ENCODE measurements at regions not wholly inside any gene's neighbourhood (a gene's known extent, or its start where the extent isn't known, plus 50 kb on each side); places are given as distances from the start of the nearest gene placed in this dataset.

DNA sequence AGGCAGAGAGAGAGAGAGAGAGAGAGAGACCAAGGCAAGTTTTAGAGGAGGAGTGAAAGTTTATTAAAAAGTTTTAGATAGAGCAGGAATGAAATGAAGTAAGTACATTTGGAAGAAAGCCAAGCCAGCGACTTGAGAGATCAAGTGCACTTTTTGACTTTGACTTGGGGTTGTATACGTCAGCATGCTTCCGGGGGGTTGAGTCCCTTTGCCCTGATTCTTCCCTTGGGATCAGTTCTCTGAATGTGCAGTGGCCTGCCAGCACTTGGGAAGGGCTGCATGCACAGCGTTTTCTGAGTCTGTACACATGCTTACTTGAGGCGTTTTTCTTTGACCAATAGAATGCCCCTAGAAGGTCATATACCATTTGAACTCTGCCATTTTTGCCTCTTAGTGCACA, 400.5 kb downstream of the PDGFC start:
- Mint-ChIP-seq H3K27ac (no peak overlapping the region), H3K4me1 (no peaks in the 10 kb centered on the region), H3K4me3 (no peak overlapping the region), H3K27me3 (no peaks in the 10 kb centered on the region), H3K36me3 (ENCODE audit: low read depth) (no peaks in the 10 kb centered on the region), H3K9me3 (no peaks in the 10 kb centered on the region)
- ChIA-PET POLR2A (no interaction called here), CTCF (no interaction called here)
- intact Hi-C loops (cut with micrococcal nuclease) = no loop called here
- DNase-seq = no peak
- no peak for ATAC-seq (ENCODE audit: low read depth)
- TF ChIP-seq, protein P1, sequence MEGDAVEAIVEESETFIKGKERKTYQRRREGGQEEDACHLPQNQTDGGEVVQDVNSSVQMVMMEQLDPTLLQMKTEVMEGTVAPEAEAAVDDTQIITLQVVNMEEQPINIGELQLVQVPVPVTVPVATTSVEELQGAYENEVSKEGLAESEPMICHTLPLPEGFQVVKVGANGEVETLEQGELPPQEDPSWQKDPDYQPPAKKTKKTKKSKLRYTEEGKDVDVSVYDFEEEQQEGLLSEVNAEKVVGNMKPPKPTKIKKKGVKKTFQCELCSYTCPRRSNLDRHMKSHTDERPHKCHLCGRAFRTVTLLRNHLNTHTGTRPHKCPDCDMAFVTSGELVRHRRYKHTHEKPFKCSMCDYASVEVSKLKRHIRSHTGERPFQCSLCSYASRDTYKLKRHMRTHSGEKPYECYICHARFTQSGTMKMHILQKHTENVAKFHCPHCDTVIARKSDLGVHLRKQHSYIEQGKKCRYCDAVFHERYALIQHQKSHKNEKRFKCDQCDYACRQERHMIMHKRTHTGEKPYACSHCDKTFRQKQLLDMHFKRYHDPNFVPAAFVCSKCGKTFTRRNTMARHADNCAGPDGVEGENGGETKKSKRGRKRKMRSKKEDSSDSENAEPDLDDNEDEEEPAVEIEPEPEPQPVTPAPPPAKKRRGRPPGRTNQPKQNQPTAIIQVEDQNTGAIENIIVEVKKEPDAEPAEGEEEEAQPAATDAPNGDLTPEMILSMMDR (IDR thresholded peaks at IDR 0.05) = no peak

DNA sequence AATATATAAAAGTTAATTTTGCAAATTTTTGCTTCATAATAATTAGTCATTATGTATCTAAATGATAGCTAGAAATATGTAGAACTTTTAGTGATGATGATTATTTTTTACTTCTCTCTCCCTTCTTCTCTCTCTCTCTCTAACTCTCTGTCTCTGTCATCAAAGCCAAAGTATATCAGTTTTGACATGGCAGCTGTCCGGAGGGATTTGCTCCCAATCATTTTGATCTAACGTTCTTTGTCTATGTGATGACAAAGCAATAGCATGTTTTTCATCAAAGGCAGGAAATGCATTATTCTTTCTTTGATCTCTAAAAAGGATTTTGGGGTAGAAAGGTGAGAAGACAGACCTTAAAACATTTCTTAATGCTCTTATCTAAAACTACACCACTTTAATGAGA, 402.1 kb downstream of the PDGFC start:
- H3K9me3 Mint-ChIP-seq = no peaks in the 10 kb centered on the region
- no peaks in the 10 kb centered on the region for H3K36me3 Mint-ChIP-seq (ENCODE audit: low read depth)
- H3K4me3 Mint-ChIP-seq = no peak overlapping the region
- H3K27me3 Mint-ChIP-seq = no peaks in the 10 kb centered on the region
- TF ChIP-seq, protein P1 (IDR thresholded peaks at IDR 0.05) = no peak
- ATAC-seq (ENCODE audit: low read depth) (no peak), DNase-seq (no peak)
- no peak overlapping the region for H3K27ac Mint-ChIP-seq
- no peaks in the 10 kb centered on the region for H3K4me1 Mint-ChIP-seq
- intact Hi-C loops (cut with micrococcal nuclease) = no loop called here
- ChIA-PET CTCF (no interaction called here), POLR2A (no interaction called here)

DNA sequence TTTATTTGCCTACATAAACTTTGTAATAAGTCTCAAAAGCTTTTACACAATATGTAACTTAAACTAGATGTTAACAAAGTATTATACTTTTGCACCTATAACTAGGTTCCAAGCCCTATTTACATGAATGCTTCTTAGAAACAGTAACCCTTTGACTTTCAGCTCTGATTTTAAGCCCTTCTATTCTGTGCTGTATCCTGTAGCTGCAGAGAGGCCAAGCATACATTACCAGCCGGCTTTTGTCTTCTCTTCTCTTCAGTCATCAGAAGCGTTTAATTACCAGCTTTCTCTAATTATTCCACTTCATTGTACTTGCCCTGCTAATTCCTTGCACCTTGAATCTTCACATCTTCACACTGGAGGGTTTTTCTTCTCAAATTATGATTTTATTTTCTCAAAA, 403.1 kb downstream of the PDGFC start:
- ATAC-seq (ENCODE audit: low read depth) = no peak
- H3K4me3 Mint-ChIP-seq = no peak overlapping the region
- H3K4me1 Mint-ChIP-seq = no peaks in the 10 kb centered on the region
- H3K27ac Mint-ChIP-seq = no peak overlapping the region
- TF ChIP-seq, protein P1 (IDR thresholded peaks at IDR 0.05) = no peak
- ChIA-PET CTCF (no interaction called here), POLR2A (no interaction called here)
- H3K9me3 Mint-ChIP-seq = no peaks in the 10 kb centered on the region
- intact Hi-C loops (cut with micrococcal nuclease) = no loop called here
- no peak for DNase-seq
- no peaks in the 10 kb centered on the region for H3K27me3 Mint-ChIP-seq
- H3K36me3 Mint-ChIP-seq (ENCODE audit: low read depth) = no peaks in the 10 kb centered on the region

DNA sequence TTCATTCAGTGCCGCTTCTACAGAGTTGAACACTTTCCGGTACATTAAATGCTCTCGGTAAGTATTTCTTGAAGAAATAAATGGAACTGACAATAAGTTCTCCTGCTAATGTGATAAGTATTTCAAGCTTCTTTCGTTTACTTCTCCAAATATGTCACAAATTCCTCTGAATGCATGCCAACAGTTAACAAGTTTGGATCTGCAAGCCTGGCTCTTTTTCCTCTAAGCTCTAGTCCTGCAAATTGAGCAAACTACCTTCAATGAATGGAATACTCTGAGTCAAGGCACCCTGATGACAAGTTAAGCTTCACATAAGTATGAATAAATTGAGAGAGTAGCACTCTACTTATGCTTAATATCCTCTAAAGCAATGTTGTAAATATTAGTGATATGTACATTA, 403.6 kb downstream of the PDGFC start:
- Mint-ChIP-seq H3K4me1 (no peaks in the 10 kb centered on the region), H3K27ac (no peak overlapping the region), H3K9me3 (no peaks in the 10 kb centered on the region), H3K4me3 (no peak overlapping the region), H3K27me3 (no peaks in the 10 kb centered on the region), H3K36me3 (ENCODE audit: low read depth) (no peaks in the 10 kb centered on the region)
- TF ChIP-seq, protein P1 (IDR thresholded peaks at IDR 0.05) = no peak
- ChIA-PET CTCF (no interaction called here), POLR2A (no interaction called here)
- ATAC-seq (ENCODE audit: low read depth) (no peak), DNase-seq (no peak)
- intact Hi-C loops (cut with micrococcal nuclease) = no loop called here

DNA sequence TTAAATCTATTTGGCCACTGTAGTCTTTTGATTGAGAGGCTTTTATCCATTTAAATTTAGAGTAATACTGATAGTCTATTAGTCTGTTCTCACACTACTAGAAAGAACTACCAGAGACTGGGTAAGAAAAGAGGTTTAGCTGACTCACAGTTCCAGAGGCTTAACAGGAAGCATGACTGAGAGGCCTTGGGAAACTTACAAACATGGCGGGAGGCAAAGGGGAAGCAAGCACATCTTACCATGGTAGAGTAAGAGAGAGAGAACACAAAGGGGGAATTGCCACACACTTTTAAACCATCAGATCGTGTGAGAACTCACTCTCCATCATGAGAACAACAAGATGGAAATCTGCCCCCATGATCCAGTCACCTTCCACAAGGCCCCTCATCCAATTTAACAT, 410.9 kb downstream of the PDGFC start:
- TF ChIP-seq, protein P1 (IDR thresholded peaks at IDR 0.05) = no peak
- intact Hi-C loops (cut with micrococcal nuclease) = no loop called here
- H3K4me3 Mint-ChIP-seq = no peak overlapping the region
- H3K27me3 Mint-ChIP-seq = no peaks in the 10 kb centered on the region
- ChIA-PET CTCF (no interaction called here), POLR2A (no interaction called here)
- no peak overlapping the region for H3K27ac Mint-ChIP-seq
- DNase-seq (no peak), ATAC-seq (ENCODE audit: low read depth) (no peak)
- H3K36me3 Mint-ChIP-seq (ENCODE audit: low read depth) = no peaks in the 10 kb centered on the region
- H3K4me1 Mint-ChIP-seq = no peaks in the 10 kb centered on the region
- H3K9me3 Mint-ChIP-seq = peaks cover 4% of the 10 kb centered on the region

Measured in activated B cell treated with CpG ODN at 0.5 μM for 24 hours (primary cell).